ENCODE measurements at regions not wholly inside any gene's neighbourhood (a gene's known extent, or its start where the extent isn't known, plus 50 kb on each side); places are given as distances from the start of the nearest gene placed in this dataset.

GRCh38 chr11:33606762-33607161 is 93.9 kb downstream of the C11orf91 start:
- POLR2A ChIA-PET = no interaction called here
- H2AFZ ChIP-seq (ENCODE audit: low read depth, low read length) = no peak overlapping the region
- FAIRE-seq (no peak), DNase-seq (ENCODE audit: low read depth, low spot score) (no peak)
- H3K4me2 ChIP-seq (ENCODE audit: insufficient read depth, low read length) = no peak overlapping the region
- no peak overlapping the region for H3K27ac ChIP-seq (ENCODE audit: insufficient read depth, low read depth, low read length)
- no peaks in the 10 kb centered on the region for H3K9me3 ChIP-seq (replicated peaks; ENCODE audit: control insufficient read depth, insufficient read depth, low read length)
- BruUV-seq (replicated peaks) = no TSS peak
- H3K9ac ChIP-seq (replicated peaks; ENCODE audit: extremely low read depth, insufficient read depth, low read length) = no peak overlapping the region
- H3K4me1 ChIP-seq (ENCODE audit: control insufficient read depth, extremely low read depth, insufficient read depth, low read length) = no peaks in the 10 kb centered on the region
- CTCF ChIA-PET = no interaction called here
- H3K9me1 ChIP-seq (replicated peaks; ENCODE audit: control insufficient read depth, extremely low read depth, insufficient read depth, low read length) = no peaks in the 10 kb centered on the region
- no peaks in the 10 kb centered on the region for H4K20me1 ChIP-seq (replicated peaks; ENCODE audit: control insufficient read depth, extremely low read depth, insufficient read depth, low read length)
- no peak overlapping the region for H3K4me3 ChIP-seq (replicated peaks in 1 of 3; ENCODE audit: insufficient read depth in 1 of 3, low read depth in 1 of 3, low read length in 3 of 3)
- intact Hi-C loops (cut with micrococcal nuclease) (loop anchor here (1.0 kb wide), 1 partner anchor 41 kb away; no protein-coding TSS in a partner anchor), dilution Hi-C loops (cut with MboI; ENCODE audit: extremely low pct_ligation_motif_present, low sequenced_read_pairs) (no loop called here)
- H3K79me2 ChIP-seq (ENCODE audit: control insufficient read depth, insufficient read depth, low read length) = no peaks in the 10 kb centered on the region
- TF ChIP-seq MAX (IDR thresholded peaks at IDR 0.05; ENCODE audit: insufficient read depth, insufficient read length) (no peak), GATA2 (IDR thresholded peaks at IDR 0.05; ENCODE audit: insufficient read depth, insufficient read length, low read depth, low read length) (no peak), POLR2A (IDR thresholded peaks at IDR 0.05; ENCODE audit: low read depth, low read length) (no peak), JUN (IDR thresholded peaks at IDR 0.05; ENCODE audit: borderline replicate concordance, insufficient read depth, insufficient read length, low read depth) (no peak), EZH2 (IDR thresholded peaks at IDR 0.05; ENCODE audit: borderline replicate concordance, low read depth, low read length, severe bottlenecking) (no peak), FOS (IDR thresholded peaks at IDR 0.05; ENCODE audit: borderline replicate concordance, insufficient read depth, low read length) (no peak)
- H3K36me3 ChIP-seq (ENCODE audit: control insufficient read depth in 2 of 2, extremely low read depth in 1 of 2, insufficient read depth in 2 of 2, low read length in 2 of 2) = no peaks in the 10 kb centered on the region
- no peaks in the 10 kb centered on the region for H3K27me3 ChIP-seq (ENCODE audit: control insufficient read depth in 2 of 2, insufficient read depth in 2 of 2, low read length in 2 of 2)

DNA sequence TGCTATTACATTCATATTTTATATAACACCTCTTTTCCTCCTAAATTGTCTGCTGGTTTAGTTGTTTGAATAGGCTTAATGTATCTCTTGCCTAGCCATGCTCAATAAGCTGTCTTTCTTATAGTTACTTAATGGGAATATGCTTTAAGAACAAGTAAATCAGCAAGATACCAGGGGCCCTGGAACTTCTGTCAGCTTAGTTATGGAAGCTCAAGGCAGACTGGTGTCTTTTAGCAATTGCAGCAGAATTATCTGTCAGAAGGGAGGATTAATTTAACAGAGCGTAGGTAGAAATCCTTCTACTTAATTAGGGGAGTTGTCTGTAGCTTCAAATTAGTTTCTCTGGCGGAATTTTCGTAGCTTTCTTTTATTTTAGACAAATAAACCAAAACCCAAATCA is 94.9 kb downstream of the C11orf91 start:
- Histone ChIP-seq H3K4me3 (replicated peaks in 1 of 3; ENCODE audit: insufficient read depth in 1 of 3, low read depth in 1 of 3, low read length in 3 of 3) (no peak overlapping the region), H3K9me1 (replicated peaks; ENCODE audit: control insufficient read depth, extremely low read depth, insufficient read depth, low read length) (no peaks in the 10 kb centered on the region), H3K9ac (replicated peaks; ENCODE audit: extremely low read depth, insufficient read depth, low read length) (no peak overlapping the region), H3K27me3 (ENCODE audit: control insufficient read depth in 2 of 2, insufficient read depth in 2 of 2, low read length in 2 of 2) (no peaks in the 10 kb centered on the region), H2AFZ (ENCODE audit: low read depth, low read length) (no peak overlapping the region), H3K79me2 (ENCODE audit: control insufficient read depth, insufficient read depth, low read length) (no peaks in the 10 kb centered on the region), H3K27ac (ENCODE audit: insufficient read depth, low read depth, low read length) (no peak overlapping the region), H3K9me3 (replicated peaks; ENCODE audit: control insufficient read depth, insufficient read depth, low read length) (no peaks in the 10 kb centered on the region), H3K4me2 (ENCODE audit: insufficient read depth, low read length) (no peak overlapping the region), H4K20me1 (replicated peaks; ENCODE audit: control insufficient read depth, extremely low read depth, insufficient read depth, low read length) (no peaks in the 10 kb centered on the region), H3K36me3 (ENCODE audit: control insufficient read depth in 2 of 2, extremely low read depth in 1 of 2, insufficient read depth in 2 of 2, low read length in 2 of 2) (no peaks in the 10 kb centered on the region), H3K4me1 (ENCODE audit: control insufficient read depth, extremely low read depth, insufficient read depth, low read length) (no peaks in the 10 kb centered on the region)
- dilution Hi-C loops (cut with MboI; ENCODE audit: extremely low pct_ligation_motif_present, low sequenced_read_pairs) = no loop called here
- no peak for DNase-seq (ENCODE audit: low read depth, low spot score)
- POLR2A ChIA-PET = no interaction called here
- BruUV-seq (replicated peaks) = no TSS peak
- CTCF ChIA-PET = no interaction called here
- intact Hi-C loops (cut with micrococcal nuclease) = loop anchor here (1.0 kb wide), 1 partner anchor 40 kb away; no protein-coding TSS in a partner anchor
- no peak for FAIRE-seq
- TF ChIP-seq FOS (IDR thresholded peaks at IDR 0.05; ENCODE audit: borderline replicate concordance, insufficient read depth, low read length) (no peak), JUN (IDR thresholded peaks at IDR 0.05; ENCODE audit: borderline replicate concordance, insufficient read depth, insufficient read length, low read depth) (no peak), GATA2 (IDR thresholded peaks at IDR 0.05; ENCODE audit: insufficient read depth, insufficient read length, low read depth, low read length) (no peak), POLR2AphosphoS5 (IDR thresholded peaks at IDR 0.05; ENCODE audit: insufficient read depth, low read depth, low read length) (no peak), MAX (IDR thresholded peaks at IDR 0.05; ENCODE audit: insufficient read depth, insufficient read length) (no peak), CTCF (IDR thresholded peaks at IDR 0.05; ENCODE audit: extremely low read depth in 1 of 2, insufficient read depth in 1 of 2, low read depth in 1 of 2, low read length in 2 of 2) (no peak), MYC (IDR thresholded peaks at IDR 0.05; ENCODE audit: low read depth, low read length) (no peak), POLR2A (IDR thresholded peaks at IDR 0.05; ENCODE audit: low read depth, low read length) (no peak), EZH2 (IDR thresholded peaks at IDR 0.05; ENCODE audit: borderline replicate concordance, low read depth, low read length, severe bottlenecking) (no peak)
